Retinal pigment epithelial cell (primary cell): ENCODE measurements at regions not wholly inside any gene's neighbourhood (a gene's known extent, or its start where the extent isn't known, plus 50 kb on each side); places are given as distances from the start of the nearest gene placed in this dataset.
"Not testable (repeated sequence)": the region's sequence is repeated elsewhere in the genome, so short reads cannot be mapped to it uniquely, and the experiment has no call there.

ENCODE experiments used
- DNase-seq: peaks from one replicate; pipeline ENCODE4 v3.0.0-alpha.2; 2010; ENCODE audit warnings: low read depth
- H3K4me3 ChIP-seq: 2 replicates; pipeline ENCODE4 v1.5.1; 2011; ENCODE audit warnings: mild to moderate bottlenecking, low read length, control low read depth, moderate library complexity
- CTCF ChIP-seq: conservative IDR thresholded peaks from 2 replicates; pipeline ENCODE4 v1.5.1; 2011; ENCODE audit warnings: low read depth, low read length, control low read depth, inconsistent platforms

GRCh38 chr2:106270471-106270891 is 76.4 kb upstream of the UXS1 start:
- H3K4me3 ChIP-seq, result no peak overlapping the region
- DNase-seq, result no peak

GRCh38 chr2:106269591-106270291 is 75.6 kb upstream of the UXS1 start:
- TF ChIP-seq CTCF, result no peak
- no peak for DNase-seq
- H3K4me3 ChIP-seq, result no peak overlapping the region

More at GRCh38 chr2:106270471-106270891, 76.4 kb upstream of the UXS1 start:
- no peak for TF ChIP-seq CTCF

- H3K4me3 ChIP-seq, result no peak overlapping the region
- no peak for DNase-seq
- TF ChIP-seq CTCF, result no peak
Observed at GRCh38 chr2:106267997-106268396, 73.9 kb upstream of the UXS1 start.

GRCh38 chr2:106261871-106262321 is 67.8 kb upstream of the UXS1 start:
- no peak overlapping the region for H3K4me3 ChIP-seq
- no peak for TF ChIP-seq CTCF
- DNase-seq, result no peak

GRCh38 chr2:106258859-106259258 is 64.8 kb upstream of the UXS1 start:
- not testable (repeated sequence) for H3K4me3 ChIP-seq, DNase-seq

- no peak overlapping the region for H3K4me3 ChIP-seq
- no peak for DNase-seq
- no peak for TF ChIP-seq CTCF
Observed at GRCh38 chr2:106257830-106258229, 63.7 kb upstream of the UXS1 start.

GRCh38 chr2:106257135-106257534 is 63.0 kb upstream of the UXS1 start:
- DNase-seq, result no peak
- TF ChIP-seq CTCF, result no peak
- no peak overlapping the region for H3K4me3 ChIP-seq

GRCh38 chr2:106249157-106249828 is 55.2 kb upstream of the UXS1 start:
- not testable (repeated sequence) for DNase-seq, H3K4me3 ChIP-seq
